SW 1271 (cell line): ENCODE measurements at regions not wholly inside any gene's neighbourhood (a gene's known extent, or its start where the extent isn't known, plus 50 kb on each side); places are given as distances from the start of the nearest gene placed in this dataset.

ENCODE experiments used
- DNase-seq, 2 experiments: peaks; one replicate each; lab custom pipeline; 2025; lab: John Stamatoyannopoulos, UW

GRCh38 chr3:176714034-176714433 lies 483.2 kb downstream of the TBL1XR1 start:
- DNase-seq = no peak

GRCh38 chr3:176712191-176712590 lies 485.1 kb downstream of the TBL1XR1 start:
- no peak for DNase-seq

GRCh38 chr3:176699288-176699687 lies 498.0 kb downstream of the TBL1XR1 start:
- DNase-seq = no peak

- DNase-seq = no peak
Observed at GRCh38 chr3:176697284-176697889, 499.9 kb downstream of the TBL1XR1 start.

GRCh38 chr3:176696816-176697215 lies 500.5 kb downstream of the TBL1XR1 start:
- DNase-seq = no peak

- DNase-seq = no peak
Observed at GRCh38 chr3:176692966-176693785, 504.1 kb downstream of the TBL1XR1 start.

GRCh38 chr3:176692199-176692965 lies 504.9 kb downstream of the TBL1XR1 start:
- DNase-seq = no peak

GRCh38 chr3:176690083-176690869 lies 507.0 kb downstream of the TBL1XR1 start:
- no peak for DNase-seq

- DNase-seq = no peak
Observed at GRCh38 chr3:176687754-176688153, 509.5 kb downstream of the TBL1XR1 start.

GRCh38 chr3:176683382-176683781 lies 513.9 kb downstream of the TBL1XR1 start:
- DNase-seq = no peak

- peak in 1 of 2 experiments; percentile 52 for DNase-seq
Observed at GRCh38 chr3:176663837-176664831, 533.1 kb downstream of the TBL1XR1 start.

GRCh38 chr3:176663387-176663786 lies 533.9 kb downstream of the TBL1XR1 start:
- no peak for DNase-seq

- no peak for DNase-seq
Observed at GRCh38 chr3:176661432-176661964, 535.8 kb downstream of the TBL1XR1 start.

- no peak for DNase-seq
Observed at GRCh38 chr3:176655404-176656094, 541.7 kb downstream of the TBL1XR1 start.

GRCh38 chr3:176651622-176652021 lies 545.7 kb downstream of the TBL1XR1 start:
- DNase-seq = no peak

- no peak for DNase-seq
Observed at GRCh38 chr3:176650478-176650877, 546.8 kb downstream of the TBL1XR1 start.

- no peak for DNase-seq
Observed at GRCh38 chr3:176647987-176648386, 549.3 kb downstream of the TBL1XR1 start.

GRCh38 chr3:176633511-176633910 lies 563.8 kb downstream of the TBL1XR1 start:
- no peak for DNase-seq

- no peak for DNase-seq
Observed at GRCh38 chr3:176632925-176633324, 564.4 kb downstream of the TBL1XR1 start.

GRCh38 chr3:176631165-176631564 lies 566.1 kb downstream of the TBL1XR1 start:
- no peak for DNase-seq
